GM19240 (cell line): ENCODE measurements at regions not wholly inside any gene's neighbourhood (a gene's known extent, or its start where the extent isn't known, plus 50 kb on each side); places are given as distances from the start of the nearest gene placed in this dataset.

Experiments
- DNase-seq: peaks from one replicate; pipeline ENCODE4 v3.0.0; 2011; ENCODE audit warnings: low spot score; ENCODE audit not compliant: insufficient read length

DNA sequence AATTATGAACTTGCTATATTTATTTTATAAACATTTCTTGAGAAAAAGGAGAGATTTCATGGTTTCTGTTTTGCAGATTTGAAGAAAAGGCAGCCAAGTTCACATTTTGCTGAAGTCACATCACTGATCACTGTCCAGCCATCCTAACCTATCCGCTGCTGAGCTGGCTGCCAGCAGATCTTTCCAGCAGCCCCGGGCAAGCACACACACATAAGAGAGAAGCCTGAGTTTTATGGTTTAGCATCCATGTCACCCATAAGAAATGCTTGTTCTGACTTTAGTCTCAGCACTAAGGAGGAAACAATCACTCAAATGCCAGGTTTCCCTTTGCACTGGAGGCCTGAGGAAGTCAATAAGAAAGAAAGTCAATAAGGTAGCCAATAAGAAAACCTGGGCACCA lies 287.1 kb downstream of the SMOC2 start:
- no peak for DNase-seq

DNA sequence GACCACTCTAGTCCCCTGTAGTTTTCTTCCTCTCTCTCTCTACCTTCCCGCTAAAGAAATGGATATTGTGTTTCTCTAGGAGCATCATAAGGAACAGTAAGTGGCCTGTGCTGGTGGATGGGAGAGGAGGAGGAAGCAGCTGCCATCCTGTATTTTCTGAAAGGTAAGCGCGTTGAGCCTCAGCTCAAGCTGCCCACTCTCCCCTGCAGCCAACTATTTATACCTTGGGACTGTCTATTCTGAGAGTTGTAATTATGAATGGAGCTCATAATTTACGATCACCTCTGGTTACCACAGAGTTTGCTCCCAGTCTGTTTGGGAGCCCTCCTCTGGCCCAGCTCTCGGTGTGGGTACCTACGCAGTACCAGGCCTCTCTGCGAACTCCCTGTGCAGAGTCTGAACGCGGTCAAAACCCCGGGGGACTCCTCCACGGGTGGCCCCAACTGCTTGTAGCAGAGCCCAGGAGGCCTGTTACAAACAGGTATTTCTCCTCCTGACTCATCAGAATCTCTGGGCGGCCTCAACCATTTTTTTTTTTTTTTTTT lies 285.4 kb downstream of the SMOC2 start:
- DNase-seq: no peak

DNA sequence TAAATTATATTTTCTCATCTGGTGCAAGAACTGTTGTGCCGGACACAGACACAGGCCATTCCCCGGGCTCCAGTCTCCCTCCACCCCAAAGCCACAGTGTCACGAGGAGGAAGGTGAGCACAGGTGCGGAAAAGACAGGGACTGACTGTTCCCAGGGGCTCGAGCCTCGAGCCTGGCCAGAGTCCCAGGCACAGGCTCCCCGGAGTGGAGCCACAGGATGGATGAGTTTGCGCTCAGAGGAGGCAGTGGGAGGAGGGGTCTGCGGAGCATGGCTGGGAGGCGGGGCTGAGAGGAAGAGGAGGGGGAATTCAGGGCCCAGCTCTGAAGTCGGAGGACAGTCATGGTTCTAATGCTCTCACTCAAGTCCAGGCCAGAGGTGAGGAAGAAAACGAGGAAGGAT lies 284.8 kb downstream of the SMOC2 start:
- no peak for DNase-seq

DNA sequence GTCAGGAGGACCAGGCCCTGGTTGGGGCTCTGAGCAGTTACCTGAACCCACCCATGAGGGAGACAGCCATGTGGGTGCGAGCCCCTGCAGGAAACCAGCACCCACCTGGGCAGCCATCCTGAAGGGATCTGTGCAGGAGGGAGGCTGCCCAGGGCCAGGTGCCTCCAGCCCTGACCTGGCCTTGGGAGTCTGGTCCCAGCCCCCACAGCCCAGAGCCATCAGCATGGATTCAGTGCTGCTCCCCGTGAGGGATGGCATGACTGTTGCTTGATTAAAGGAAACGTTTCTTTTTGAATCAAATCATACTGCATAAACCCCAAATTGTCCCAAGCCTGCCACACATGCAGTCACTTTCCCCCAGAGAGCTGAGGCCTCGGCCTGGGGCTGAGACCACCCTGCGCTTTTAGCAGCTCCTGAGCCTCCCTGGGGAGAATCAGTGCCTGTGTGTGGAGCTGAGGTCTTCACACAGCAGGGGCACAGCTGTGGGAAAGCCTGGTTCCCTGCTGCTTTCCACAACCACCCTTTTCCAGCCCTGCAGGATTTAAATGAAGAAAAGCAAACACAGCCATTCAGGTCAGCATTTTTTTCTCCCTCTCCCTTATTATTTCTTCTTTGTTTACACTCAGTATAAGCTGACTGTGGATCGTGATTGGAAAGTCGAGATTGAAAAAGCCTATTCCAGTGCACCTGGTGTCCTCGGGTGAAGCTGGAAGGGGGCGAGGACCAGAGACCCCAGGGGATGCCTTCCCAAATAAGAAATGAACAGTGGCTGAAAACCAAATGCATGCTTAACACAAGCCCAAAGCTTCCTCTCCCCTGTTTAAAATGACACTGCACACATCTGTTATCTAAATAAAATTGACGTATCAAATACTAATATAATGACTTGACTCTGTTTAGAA lies 283.9 kb downstream of the SMOC2 start:
- DNase-seq: no peak

DNA sequence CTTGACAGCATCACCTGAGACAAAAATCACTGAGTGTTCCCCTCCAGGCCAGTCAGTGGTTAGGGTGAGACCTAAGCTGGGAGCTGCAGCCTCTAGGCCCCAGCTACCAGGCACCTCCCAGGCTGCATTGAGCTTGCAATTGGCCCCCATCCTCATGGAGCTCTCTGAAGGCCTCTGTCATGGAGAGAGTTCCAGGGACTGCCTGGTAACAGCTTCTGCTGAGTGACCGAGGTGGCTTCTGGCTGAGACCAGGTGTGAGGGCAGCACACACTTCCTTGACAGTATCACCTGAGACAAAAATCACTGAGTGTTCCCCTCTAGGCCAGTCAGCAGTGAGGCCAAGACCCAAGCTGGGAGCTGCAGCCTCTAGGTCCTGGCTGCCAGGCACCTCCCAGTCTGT lies 283.0 kb downstream of the SMOC2 start:
- DNase-seq: no peak

DNA sequence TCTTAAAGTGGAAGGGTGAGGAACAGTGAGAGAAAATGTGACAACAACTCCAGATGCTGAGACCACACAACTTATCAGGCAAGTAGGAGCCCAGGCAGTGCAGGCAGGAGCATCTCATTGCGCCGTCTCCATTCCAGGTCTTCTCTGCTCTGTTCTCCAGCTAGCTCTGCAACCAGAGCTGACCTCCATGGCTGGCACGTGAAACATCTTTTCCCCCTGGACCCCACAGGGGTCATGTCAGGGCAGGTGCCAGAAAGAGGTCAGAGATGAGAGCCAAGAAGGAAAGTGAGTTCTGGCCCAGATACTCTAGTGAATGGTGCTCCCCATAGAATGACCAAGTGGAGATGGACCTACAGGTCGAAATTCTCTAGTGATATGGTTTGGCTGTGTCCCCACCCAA lies 281.4 kb downstream of the SMOC2 start:
- no peak for DNase-seq

DNA sequence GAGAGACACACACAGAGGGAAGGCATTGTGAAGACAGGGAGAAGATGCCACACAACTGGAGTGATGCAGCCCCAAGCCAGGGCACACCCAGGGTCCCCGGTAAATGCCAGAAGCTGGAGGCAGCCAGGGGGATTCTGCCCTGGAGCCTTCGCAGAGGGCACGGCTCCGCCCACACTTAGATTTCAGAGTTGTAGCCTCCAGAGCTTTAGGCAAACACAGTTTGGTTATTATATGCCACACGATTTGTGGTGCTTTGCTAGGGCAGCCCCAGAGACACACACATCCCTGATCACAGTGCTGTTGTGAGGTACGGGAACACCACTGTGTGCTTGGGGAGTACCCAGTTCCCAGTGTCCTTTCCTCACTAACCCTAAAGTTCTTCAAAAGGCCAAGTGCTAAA lies 280.6 kb downstream of the SMOC2 start:
- DNase-seq: no peak

DNA sequence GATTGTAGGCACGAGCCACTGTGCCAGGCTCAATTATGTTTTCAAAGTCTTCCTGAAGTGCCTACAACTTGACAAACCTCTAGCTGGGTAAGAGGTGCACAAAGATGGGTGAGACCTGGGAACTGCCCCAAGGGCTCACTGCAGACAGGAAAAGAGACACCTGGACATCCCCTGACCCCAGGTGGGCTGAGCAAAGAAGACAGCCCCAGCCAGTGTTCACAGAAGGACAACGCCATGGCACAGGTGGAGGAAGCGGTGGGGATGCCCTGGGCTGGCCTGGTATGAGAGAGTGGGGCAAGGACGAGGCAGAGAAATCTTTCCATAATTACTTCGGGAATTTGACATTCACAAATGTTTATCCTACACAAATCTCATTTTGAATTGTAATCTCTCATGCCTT lies 278.9 kb downstream of the SMOC2 start:
- no peak for DNase-seq

DNA sequence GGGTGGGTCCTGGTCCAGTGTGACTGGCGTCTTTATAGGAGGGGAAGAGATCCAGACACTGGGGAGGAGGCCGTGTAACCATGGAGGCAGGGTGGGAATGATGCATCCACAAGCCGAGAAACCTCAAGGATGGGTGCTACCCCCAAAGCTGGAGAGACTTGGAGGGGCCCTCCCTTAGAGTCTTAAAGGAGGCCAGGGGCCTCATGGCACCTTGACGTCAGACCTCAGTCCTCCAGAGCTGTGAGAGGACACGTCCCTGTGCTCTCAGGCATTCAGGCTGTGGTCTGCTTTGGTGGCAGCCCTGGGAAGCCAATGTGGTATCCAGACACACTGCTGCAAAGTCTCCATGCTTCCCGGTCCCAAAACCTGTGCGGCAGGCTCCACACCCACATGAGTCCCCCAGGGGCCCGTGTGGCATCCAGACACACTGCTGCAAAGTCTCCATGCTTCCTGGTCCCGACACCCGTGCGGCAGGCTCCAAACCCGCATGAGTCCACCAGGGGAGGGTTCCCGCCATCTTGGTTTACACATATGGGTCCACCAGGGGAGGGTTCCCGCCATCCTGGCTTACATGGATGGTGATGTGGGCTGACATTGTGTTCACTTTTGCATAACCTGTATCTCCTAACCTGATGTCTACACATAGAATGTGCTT lies 278.0 kb downstream of the SMOC2 start:
- DNase-seq: no peak
